ENCODE measurements at regions not wholly inside any gene's neighbourhood (a gene's known extent, or its start where the extent isn't known, plus 50 kb on each side); places are given as distances from the start of the nearest gene placed in this dataset.

GRCh38 chr1:221903594-221903993 is 161.7 kb upstream of the DUSP10 start (continued):
- TF ChIP-seq ZC3H10 (CRISPR knock-in tag; IDR thresholded peaks at IDR 0.05), result no peak
- no peak for TF ChIP-seq ESRRG (CRISPR knock-in tag; IDR thresholded peaks at IDR 0.05)

DNA sequence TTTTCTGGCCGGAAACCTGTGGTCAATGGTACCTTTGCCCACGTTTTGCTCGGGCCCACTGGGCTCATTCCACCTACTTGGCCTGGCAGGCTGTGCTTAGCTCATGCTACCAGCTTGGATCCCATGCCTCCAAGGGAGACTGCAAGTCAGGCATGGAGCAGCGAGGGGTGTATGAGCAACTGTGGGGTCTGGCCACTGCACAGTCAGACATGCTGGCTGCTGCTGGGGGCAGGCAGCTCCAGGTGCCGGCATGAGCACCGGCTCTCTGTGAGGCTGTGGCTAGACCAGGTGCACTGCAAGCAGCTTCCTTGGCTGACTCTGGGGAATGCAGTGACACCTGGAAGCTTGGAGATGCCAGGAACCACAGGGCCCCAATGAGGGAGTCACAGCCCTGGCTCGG is 161.1 kb upstream of the DUSP10 start:
- ATAC-seq, result no peak
- TF ChIP-seq ZNF565 (CRISPR knock-in tag; conservative IDR thresholded peaks at IDR 0.05; ENCODE audit: low read depth) (no peak), TSHZ2 (CRISPR knock-in tag; IDR thresholded peaks at IDR 0.05) (no peak), ZFP3 (CRISPR knock-in tag; IDR thresholded peaks at IDR 0.05) (no peak), ZNF70 (CRISPR knock-in tag; IDR thresholded peaks at IDR 0.05) (no peak)

DNA sequence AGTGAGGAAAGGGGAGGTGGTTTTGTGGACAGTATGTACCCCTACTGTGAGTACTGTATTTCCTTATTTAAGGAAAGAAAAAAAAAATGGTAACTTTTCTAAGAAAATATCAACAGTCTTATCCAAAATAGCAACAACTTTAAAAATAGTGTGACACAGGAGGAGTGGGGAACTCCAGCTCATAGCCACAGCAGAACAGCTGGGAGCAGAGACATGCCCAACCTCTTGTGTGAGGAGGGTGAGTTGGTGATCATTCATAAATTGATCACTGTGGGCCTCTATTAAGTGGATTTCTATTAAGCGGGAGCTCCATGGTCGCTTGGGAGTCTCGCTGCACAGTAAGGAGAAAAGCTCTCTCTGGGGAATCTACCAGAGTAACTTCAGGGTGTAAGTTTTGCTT is 158.8 kb upstream of the DUSP10 start:
- TF ChIP-seq TCF4 (CRISPR knock-in tag; IDR thresholded peaks at IDR 0.05; ENCODE audit: borderline replicate concordance) (no peak), ZNF8 (CRISPR knock-in tag; IDR thresholded peaks at IDR 0.05) (no peak), ZNF70 (CRISPR knock-in tag; IDR thresholded peaks at IDR 0.05) (no peak), POU6F1 (CRISPR knock-in tag; IDR thresholded peaks at IDR 0.05; ENCODE audit: borderline replicate concordance, low read depth) (no peak), PPARA (CRISPR knock-in tag; IDR thresholded peaks at IDR 0.05; ENCODE audit: borderline replicate concordance) (no peak), ESRRG (CRISPR knock-in tag; IDR thresholded peaks at IDR 0.05) (no peak), ZFP30 (CRISPR knock-in tag; IDR thresholded peaks at IDR 0.05) (no peak), ZFP3 (CRISPR knock-in tag; IDR thresholded peaks at IDR 0.05) (no peak), SNAI2 (CRISPR knock-in tag; IDR thresholded peaks at IDR 0.05) (no peak), CSDC2 (CRISPR knock-in tag; IDR thresholded peaks at IDR 0.05) (no peak), TOX (CRISPR knock-in tag; IDR thresholded peaks at IDR 0.05; ENCODE audit: borderline replicate concordance) (no peak), BACH2 (CRISPR knock-in tag; IDR thresholded peaks at IDR 0.05; ENCODE audit: borderline replicate concordance) (no peak), CREB5 (CRISPR knock-in tag; IDR thresholded peaks at IDR 0.05; ENCODE audit: low read depth) (no peak)
- TF ChIP-seq, protein P1, sequence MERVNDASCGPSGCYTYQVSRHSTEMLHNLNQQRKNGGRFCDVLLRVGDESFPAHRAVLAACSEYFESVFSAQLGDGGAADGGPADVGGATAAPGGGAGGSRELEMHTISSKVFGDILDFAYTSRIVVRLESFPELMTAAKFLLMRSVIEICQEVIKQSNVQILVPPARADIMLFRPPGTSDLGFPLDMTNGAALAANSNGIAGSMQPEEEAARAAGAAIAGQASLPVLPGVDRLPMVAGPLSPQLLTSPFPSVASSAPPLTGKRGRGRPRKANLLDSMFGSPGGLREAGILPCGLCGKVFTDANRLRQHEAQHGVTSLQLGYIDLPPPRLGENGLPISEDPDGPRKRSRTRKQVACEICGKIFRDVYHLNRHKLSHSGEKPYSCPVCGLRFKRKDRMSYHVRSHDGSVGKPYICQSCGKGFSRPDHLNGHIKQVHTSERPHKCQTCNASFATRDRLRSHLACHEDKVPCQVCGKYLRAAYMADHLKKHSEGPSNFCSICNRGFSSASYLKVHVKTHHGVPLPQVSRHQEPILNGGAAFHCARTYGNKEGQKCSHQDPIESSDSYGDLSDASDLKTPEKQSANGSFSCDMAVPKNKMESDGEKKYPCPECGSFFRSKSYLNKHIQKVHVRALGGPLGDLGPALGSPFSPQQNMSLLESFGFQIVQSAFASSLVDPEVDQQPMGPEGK (CRISPR knock-in tag; IDR thresholded peaks at IDR 0.05; ENCODE audit: borderline replicate concordance), result no peak
- no peak for ATAC-seq

DNA sequence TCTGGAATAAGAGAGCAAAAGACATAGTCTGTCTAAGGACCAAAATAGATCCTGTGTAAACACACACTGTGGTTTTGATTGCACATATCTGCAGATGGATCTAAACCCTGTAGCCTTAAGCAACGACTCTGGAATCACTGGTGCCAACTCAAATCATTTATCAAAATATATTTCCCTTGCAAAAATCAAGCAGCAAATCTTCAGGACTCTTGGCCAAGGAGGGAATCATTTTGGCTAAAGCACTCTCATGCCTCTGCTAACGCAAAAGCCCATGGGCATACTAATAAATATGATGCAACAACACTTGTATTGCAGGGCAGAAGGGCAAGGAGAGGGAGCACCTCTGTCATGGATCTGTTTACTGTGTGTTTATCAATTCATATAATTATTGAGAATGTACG is 155.4 kb upstream of the DUSP10 start:
- ATAC-seq, result peak; percentile 98
- no peak for TF ChIP-seq ARNTL (CRISPR knock-in tag; IDR thresholded peaks at IDR 0.05; ENCODE audit: borderline replicate concordance, low read depth)
- TF ChIP-seq ZNF70 (CRISPR knock-in tag; IDR thresholded peaks at IDR 0.05), result peak; percentile 37; the same call in 1 of the 2 replicates
- TF ChIP-seq ZFP3 (CRISPR knock-in tag; IDR thresholded peaks at IDR 0.05), result peak; percentile 89
- peak; percentile 96 for TF ChIP-seq TCF4 (CRISPR knock-in tag; IDR thresholded peaks at IDR 0.05; ENCODE audit: borderline replicate concordance)
- TF ChIP-seq POU6F1 (CRISPR knock-in tag; IDR thresholded peaks at IDR 0.05; ENCODE audit: borderline replicate concordance, low read depth), result no peak
- no peak for TF ChIP-seq BACH2 (CRISPR knock-in tag; IDR thresholded peaks at IDR 0.05; ENCODE audit: borderline replicate concordance)
- TF ChIP-seq TSHZ2 (CRISPR knock-in tag; IDR thresholded peaks at IDR 0.05), result peak; percentile 96

All from SK-N-SH treated with all-trans-retinoic acid at 6 μM for 48 hours (cell line).